Thyroid gland (tissue), 4 donors: ENCODE measurements at regions not wholly inside any gene's neighbourhood (a gene's known extent, or its start where the extent isn't known, plus 50 kb on each side); places are given as distances from the start of the nearest gene placed in this dataset.

Source experiments
- CTCF ChIP-seq, 6 experiments: fragments of 200-600 bp in 3 of 6; fragments of 450-650 bp in 3 of 6; sonication (generic) in 3 of 6; IDR thresholded peaks; one replicate each; pipeline ENCODE4 v1.5.1; 2016 to 2019; ENCODE audit warnings: antibody characterized with exemption in 6 of 6, mild to moderate bottlenecking in 2 of 6, inconsistent platforms in 1 of 6, moderate library complexity in 1 of 6
- POLR2A ChIP-seq, 2 donors: fragments of 450-650 bp; IDR thresholded peaks; one replicate each; pipeline ENCODE4 v1.6.1; 2017; ENCODE audit warnings: antibody characterized with exemption in 2 of 2, mild to moderate bottlenecking in 2 of 2, moderate library complexity in 1 of 2

DNA sequence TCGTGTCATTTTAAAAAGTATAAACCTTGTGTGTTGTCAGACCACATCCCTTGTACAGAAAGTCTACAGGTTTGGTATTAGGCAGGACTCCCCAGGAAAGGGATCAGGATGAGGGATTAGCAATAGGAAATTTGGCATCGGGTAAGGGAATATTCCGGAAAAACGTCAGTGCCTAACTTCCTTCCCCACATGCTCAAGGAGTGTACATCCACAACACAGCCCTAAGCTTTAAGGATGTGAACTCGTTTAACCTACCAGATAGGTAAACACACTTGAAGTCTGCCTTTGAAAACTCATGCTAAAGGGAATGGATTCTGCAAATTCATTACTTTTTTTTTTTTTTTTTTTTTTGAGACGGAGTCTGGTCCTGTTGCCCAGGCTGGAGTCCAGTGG lies 194.9 kb downstream of the SKIDA1 start:
- no peak for TF ChIP-seq CTCF (IDR thresholded peaks at IDR 0.05)
- TF ChIP-seq POLR2A (IDR thresholded peaks at IDR 0.05): no peak
